ENCODE measurements at regions not wholly inside any gene's neighbourhood (a gene's known extent, or its start where the extent isn't known, plus 50 kb on each side); places are given as distances from the start of the nearest gene placed in this dataset.

DNA sequence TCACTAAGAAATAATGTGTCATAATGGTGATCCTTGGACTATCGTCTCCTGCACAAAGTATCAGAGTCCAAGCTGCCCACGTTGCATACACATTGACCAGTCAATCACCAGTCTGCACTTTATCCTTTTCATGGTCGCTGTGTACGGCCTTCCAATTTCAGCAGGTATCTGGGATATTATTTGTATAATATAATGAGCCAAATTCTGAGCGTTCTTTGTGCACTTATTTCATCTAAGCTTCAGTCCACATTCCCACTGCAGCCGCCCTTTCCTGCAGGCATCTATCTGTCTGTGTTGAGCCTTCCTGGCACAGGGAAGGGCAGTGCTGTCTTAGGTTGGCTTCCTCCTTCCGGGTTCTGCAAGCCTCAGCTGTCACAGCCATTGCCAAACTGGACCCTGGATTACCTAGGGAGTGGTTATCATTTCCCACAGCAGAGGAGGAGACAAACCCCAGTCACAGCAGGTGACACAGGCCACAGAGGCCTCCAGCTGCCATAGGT lies 174.3 kb downstream of the TTLL2 start:
- TF ChIP-seq, protein P1, sequence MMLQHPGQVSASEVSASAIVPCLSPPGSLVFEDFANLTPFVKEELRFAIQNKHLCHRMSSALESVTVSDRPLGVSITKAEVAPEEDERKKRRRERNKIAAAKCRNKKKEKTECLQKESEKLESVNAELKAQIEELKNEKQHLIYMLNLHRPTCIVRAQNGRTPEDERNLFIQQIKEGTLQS (IDR thresholded peaks at IDR 0.05), result no peak
- TF ChIP-seq ZFX (IDR thresholded peaks at IDR 0.05), result no peak
- no peak for TF ChIP-seq JUND (IDR thresholded peaks at IDR 0.05)

Data from HCT116 (cell line).